D721Med (cell line): ENCODE measurements at regions not wholly inside any gene's neighbourhood (a gene's known extent, or its start where the extent isn't known, plus 50 kb on each side); places are given as distances from the start of the nearest gene placed in this dataset.

Source experiments
- DNase-seq: peaks from one replicate; pipeline ENCODE4 v3.0.0; 2011; ENCODE audit warnings: low spot score; ENCODE audit not compliant: insufficient read length
- FAIRE-seq: peaks from 2 replicates; lab custom pipeline; 2011; peaks lifted over from hg19 to GRCh38; lab: Jason Lieb, UNC
- CTCF ChIP-seq: IDR thresholded peaks from 2 replicates; pipeline ENCODE4 v1.5.1; 2012; ENCODE audit warnings: mild to moderate bottlenecking, control low read depth; ENCODE audit not compliant: insufficient read depth; ENCODE audit errors: missing control alignments

- FAIRE-seq, result no peak
- no peak for TF ChIP-seq CTCF
- no peak for DNase-seq
Observed at GRCh38 chr5:124637011-124637410, 109.4 kb downstream of the ZNF608 start.

GRCh38 chr5:124634741-124635323 is 111.6 kb downstream of the ZNF608 start:
- no peak for TF ChIP-seq CTCF
- FAIRE-seq, result no peak
- DNase-seq, result no peak

DNA sequence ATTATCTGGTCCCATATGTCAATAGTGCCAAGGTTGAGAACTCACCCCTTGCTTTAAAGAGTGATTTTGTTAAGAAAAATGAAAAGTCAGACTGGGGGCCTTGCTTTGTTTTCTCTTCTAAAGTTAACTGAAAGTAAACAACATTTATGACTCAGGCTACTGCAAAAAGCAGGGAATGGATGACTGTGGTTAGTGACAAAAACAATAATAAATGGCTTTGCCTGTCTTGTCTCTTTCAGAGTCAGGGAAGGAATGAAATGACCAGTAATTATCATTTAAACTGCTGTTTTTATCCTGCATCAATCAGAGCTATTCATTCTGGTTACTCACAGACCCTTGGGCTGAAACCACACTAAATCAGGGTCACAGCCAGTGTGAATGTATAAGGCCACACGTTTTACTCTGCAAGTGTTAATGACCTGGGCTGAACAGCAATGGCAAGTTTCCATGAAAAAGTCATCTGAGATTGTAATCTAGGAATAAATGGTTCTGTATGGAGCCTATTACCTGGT is 112.2 kb downstream of the ZNF608 start:
- no peak for DNase-seq
- no peak for TF ChIP-seq CTCF
- FAIRE-seq, result no peak

DNA sequence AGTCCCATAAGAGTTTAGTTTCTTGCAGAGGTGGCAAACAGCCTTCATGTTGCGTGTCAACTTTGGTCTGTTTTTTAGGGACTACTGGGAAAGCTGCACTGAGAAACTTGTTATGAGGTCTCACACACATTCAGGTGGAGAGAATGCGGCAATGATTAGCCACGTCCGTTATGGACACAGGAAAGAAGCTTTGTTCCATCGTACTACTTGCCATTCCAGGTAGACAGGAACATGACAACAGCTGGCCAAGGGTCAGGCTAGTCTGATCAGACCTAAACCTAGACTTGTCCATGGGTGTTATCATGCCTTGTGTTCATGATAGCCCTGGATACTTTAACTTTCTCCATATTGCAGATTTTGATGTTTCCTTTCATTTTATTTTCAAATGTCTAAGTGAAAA is 113.2 kb downstream of the ZNF608 start:
- FAIRE-seq (no peak), DNase-seq (no peak)
- TF ChIP-seq CTCF, result no peak

- no peak for TF ChIP-seq CTCF
- FAIRE-seq (no peak), DNase-seq (no peak)
Observed at GRCh38 chr5:124631874-124632550, 114.4 kb downstream of the ZNF608 start.

GRCh38 chr5:124630767-124631704 is 115.4 kb downstream of the ZNF608 start:
- FAIRE-seq, result no peak
- DNase-seq, result no peak
- no peak for TF ChIP-seq CTCF
